ENCODE measurements at regions not wholly inside any gene's neighbourhood (a gene's known extent, or its start where the extent isn't known, plus 50 kb on each side); places are given as distances from the start of the nearest gene placed in this dataset.

- no peak overlapping the region for H2AFZ ChIP-seq (ENCODE audit: low read depth, low read length, severe bottlenecking)
- H3K9me3 ChIP-seq (ENCODE audit: insufficient read depth, low read length), result no peaks in the 10 kb centered on the region
- H3K4me3 ChIP-seq (ENCODE audit: insufficient read depth, low read length, poor library complexity, severe bottlenecking), result no peak overlapping the region
- no peak overlapping the region for H3K4me2 ChIP-seq (ENCODE audit: low read depth, low read length, poor library complexity, severe bottlenecking)
- no peaks in the 10 kb centered on the region for H3K36me3 ChIP-seq (ENCODE audit: low read length)
- H3K9me2 ChIP-seq (replicated peaks; ENCODE audit: insufficient read depth, low read length), result no peaks in the 10 kb centered on the region
- no peaks in the 10 kb centered on the region for H3K27me3 ChIP-seq (ENCODE audit: low read length)
- no peaks in the 10 kb centered on the region for H3K79me2 ChIP-seq (ENCODE audit: insufficient read depth, low read length)
- no peaks in the 10 kb centered on the region for H4K20me1 ChIP-seq (ENCODE audit: low read depth, low read length)
- TF ChIP-seq CTCF (IDR thresholded peaks at IDR 0.05; ENCODE audit: insufficient read depth, low read length, poor library complexity, severe bottlenecking) (no peak), EZH2phosphoT487 (conservative IDR thresholded peaks at IDR 0.05; ENCODE audit: low read length) (no peak)
- no peak overlapping the region for H3K27ac ChIP-seq (ENCODE audit: low read depth, low read length)
- H3K9ac ChIP-seq (ENCODE audit: low read length), result no peak overlapping the region
- H3F3A ChIP-seq (ENCODE audit: insufficient read depth), result no peaks in the 10 kb centered on the region
These were observed 63.0 kb upstream of the MED9 start for GRCh38 chr17:17413821-17414220.

GRCh38 chr17:17414341-17414805, 62.4 kb upstream of the MED9 start:
- no peaks in the 10 kb centered on the region for H3K9me3 ChIP-seq (ENCODE audit: insufficient read depth, low read length)
- no peaks in the 10 kb centered on the region for H3K27me3 ChIP-seq (ENCODE audit: low read length)
- H4K20me1 ChIP-seq (ENCODE audit: low read depth, low read length), result no peaks in the 10 kb centered on the region
- H3K4me2 ChIP-seq (ENCODE audit: low read depth, low read length, poor library complexity, severe bottlenecking), result no peak overlapping the region
- H3F3A ChIP-seq (ENCODE audit: insufficient read depth), result no peaks in the 10 kb centered on the region
- H3K9me2 ChIP-seq (replicated peaks; ENCODE audit: insufficient read depth, low read length), result no peaks in the 10 kb centered on the region
- no peak overlapping the region for H3K9ac ChIP-seq (ENCODE audit: low read length)
- H2AFZ ChIP-seq (ENCODE audit: low read depth, low read length, severe bottlenecking), result no peak overlapping the region
- no peak overlapping the region for H3K27ac ChIP-seq (ENCODE audit: low read depth, low read length)
- H3K36me3 ChIP-seq (ENCODE audit: low read length), result no peaks in the 10 kb centered on the region
- TF ChIP-seq CTCF (IDR thresholded peaks at IDR 0.05; ENCODE audit: insufficient read depth, low read length, poor library complexity, severe bottlenecking) (no peak), EZH2phosphoT487 (conservative IDR thresholded peaks at IDR 0.05; ENCODE audit: low read length) (no peak)
- no peak overlapping the region for H3K4me3 ChIP-seq (ENCODE audit: insufficient read depth, low read length, poor library complexity, severe bottlenecking)
- no peaks in the 10 kb centered on the region for H3K79me2 ChIP-seq (ENCODE audit: insufficient read depth, low read length)

- Histone ChIP-seq H3K79me2 (ENCODE audit: insufficient read depth, low read length) (no peaks in the 10 kb centered on the region), H3K9me3 (ENCODE audit: insufficient read depth, low read length) (no peaks in the 10 kb centered on the region), H3K27ac (ENCODE audit: low read depth, low read length) (no peak overlapping the region), H2AFZ (ENCODE audit: low read depth, low read length, severe bottlenecking) (no peak overlapping the region), H3F3A (ENCODE audit: insufficient read depth) (no peaks in the 10 kb centered on the region), H3K4me3 (ENCODE audit: insufficient read depth, low read length, poor library complexity, severe bottlenecking) (no peak overlapping the region), H4K20me1 (ENCODE audit: low read depth, low read length) (no peaks in the 10 kb centered on the region), H3K4me2 (ENCODE audit: low read depth, low read length, poor library complexity, severe bottlenecking) (no peak overlapping the region), H3K27me3 (ENCODE audit: low read length) (no peaks in the 10 kb centered on the region), H3K9me2 (replicated peaks; ENCODE audit: insufficient read depth, low read length) (no peaks in the 10 kb centered on the region), H3K36me3 (ENCODE audit: low read length) (no peaks in the 10 kb centered on the region), H3K9ac (ENCODE audit: low read length) (no peak overlapping the region)
- TF ChIP-seq EZH2phosphoT487 (conservative IDR thresholded peaks at IDR 0.05; ENCODE audit: low read length) (no peak), CTCF (IDR thresholded peaks at IDR 0.05; ENCODE audit: insufficient read depth, low read length, poor library complexity, severe bottlenecking) (no peak)
These were observed 61.8 kb upstream of the MED9 start for GRCh38 chr17:17415006-17415405.

Measured in SU-DHL-6 (cell line).